ENCODE measurements at regions not wholly inside any gene's neighbourhood (a gene's known extent, or its start where the extent isn't known, plus 50 kb on each side); places are given as distances from the start of the nearest gene placed in this dataset.

DNA sequence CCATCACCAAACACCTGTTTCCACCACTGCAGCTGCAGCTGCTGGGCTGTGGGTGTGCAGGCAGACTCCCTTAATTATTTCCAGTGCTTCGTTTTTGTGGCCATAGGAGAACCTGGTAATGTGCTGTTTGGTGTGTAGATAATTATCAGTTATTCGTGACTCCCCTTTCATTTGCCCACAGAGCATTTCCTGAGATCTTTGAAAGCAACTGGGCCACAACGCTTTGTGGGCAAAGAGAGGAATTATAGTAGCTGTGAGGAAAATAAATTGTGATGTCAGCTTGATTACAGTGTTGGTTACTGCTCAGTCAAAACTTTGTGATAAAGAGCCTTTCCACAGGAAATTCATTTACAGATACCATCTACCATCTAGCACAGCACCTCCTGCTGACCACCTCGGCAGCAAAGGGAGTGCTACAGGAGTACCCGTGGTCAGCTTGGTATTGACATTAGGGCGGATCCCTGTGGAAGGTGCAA lies 193.3 kb upstream of the SLCO3A1 start:
- TF ChIP-seq POLR2A (IDR thresholded peaks at IDR 0.05) (no peak), CTCF (IDR thresholded peaks at IDR 0.05) (no peak), POLR2AphosphoS5 (IDR thresholded peaks at IDR 0.05; ENCODE audit: insufficient read depth in 1 of 2, low read depth in 1 of 2) (no peak)
